H1 (cell line): ENCODE measurements at regions not wholly inside any gene's neighbourhood (a gene's known extent, or its start where the extent isn't known, plus 50 kb on each side); places are given as distances from the start of the nearest gene placed in this dataset.

Source experiments
- EZH2 ChIP-seq: fragments of 200-600 bp; sonication (generic); IDR thresholded peaks from 2 replicates; pipeline ENCODE4 v1.7.1; 2012; ENCODE audit warnings: low read depth, mild to moderate bottlenecking, moderate library complexity, low read length, inconsistent platforms; ENCODE audit not compliant: severe bottlenecking
- TF ChIP-seq, protein P1 (sequence below): fragments of 300-600 bp; sonication (generic); IDR thresholded peaks from 2 replicates; pipeline ENCODE4 v1.7.1; 2012; ENCODE audit warnings: low read length, moderate library complexity, mild to moderate bottlenecking, inconsistent platforms; ENCODE audit not compliant: insufficient replicate concordance

DNA sequence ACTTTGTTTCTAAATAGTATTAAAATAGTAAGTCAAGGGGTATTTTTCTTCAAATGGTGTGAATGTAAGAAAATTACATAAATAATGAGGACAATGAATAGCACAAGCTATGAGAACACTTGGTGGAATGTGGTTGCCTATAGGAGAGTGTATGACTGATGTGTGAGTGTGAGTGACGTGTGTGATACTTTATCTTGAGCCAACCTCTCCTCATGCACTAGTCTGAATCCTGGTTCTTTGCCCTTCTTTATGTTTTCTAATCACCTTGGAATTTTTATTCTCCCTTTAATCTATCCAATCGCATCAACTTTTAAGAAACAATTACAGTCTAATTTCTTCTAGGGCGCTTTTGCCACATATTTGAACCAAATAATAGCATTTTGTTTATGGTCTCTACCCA lies 98.2 kb downstream of the YIPF7 start (continued):
- TF ChIP-seq, protein P1, sequence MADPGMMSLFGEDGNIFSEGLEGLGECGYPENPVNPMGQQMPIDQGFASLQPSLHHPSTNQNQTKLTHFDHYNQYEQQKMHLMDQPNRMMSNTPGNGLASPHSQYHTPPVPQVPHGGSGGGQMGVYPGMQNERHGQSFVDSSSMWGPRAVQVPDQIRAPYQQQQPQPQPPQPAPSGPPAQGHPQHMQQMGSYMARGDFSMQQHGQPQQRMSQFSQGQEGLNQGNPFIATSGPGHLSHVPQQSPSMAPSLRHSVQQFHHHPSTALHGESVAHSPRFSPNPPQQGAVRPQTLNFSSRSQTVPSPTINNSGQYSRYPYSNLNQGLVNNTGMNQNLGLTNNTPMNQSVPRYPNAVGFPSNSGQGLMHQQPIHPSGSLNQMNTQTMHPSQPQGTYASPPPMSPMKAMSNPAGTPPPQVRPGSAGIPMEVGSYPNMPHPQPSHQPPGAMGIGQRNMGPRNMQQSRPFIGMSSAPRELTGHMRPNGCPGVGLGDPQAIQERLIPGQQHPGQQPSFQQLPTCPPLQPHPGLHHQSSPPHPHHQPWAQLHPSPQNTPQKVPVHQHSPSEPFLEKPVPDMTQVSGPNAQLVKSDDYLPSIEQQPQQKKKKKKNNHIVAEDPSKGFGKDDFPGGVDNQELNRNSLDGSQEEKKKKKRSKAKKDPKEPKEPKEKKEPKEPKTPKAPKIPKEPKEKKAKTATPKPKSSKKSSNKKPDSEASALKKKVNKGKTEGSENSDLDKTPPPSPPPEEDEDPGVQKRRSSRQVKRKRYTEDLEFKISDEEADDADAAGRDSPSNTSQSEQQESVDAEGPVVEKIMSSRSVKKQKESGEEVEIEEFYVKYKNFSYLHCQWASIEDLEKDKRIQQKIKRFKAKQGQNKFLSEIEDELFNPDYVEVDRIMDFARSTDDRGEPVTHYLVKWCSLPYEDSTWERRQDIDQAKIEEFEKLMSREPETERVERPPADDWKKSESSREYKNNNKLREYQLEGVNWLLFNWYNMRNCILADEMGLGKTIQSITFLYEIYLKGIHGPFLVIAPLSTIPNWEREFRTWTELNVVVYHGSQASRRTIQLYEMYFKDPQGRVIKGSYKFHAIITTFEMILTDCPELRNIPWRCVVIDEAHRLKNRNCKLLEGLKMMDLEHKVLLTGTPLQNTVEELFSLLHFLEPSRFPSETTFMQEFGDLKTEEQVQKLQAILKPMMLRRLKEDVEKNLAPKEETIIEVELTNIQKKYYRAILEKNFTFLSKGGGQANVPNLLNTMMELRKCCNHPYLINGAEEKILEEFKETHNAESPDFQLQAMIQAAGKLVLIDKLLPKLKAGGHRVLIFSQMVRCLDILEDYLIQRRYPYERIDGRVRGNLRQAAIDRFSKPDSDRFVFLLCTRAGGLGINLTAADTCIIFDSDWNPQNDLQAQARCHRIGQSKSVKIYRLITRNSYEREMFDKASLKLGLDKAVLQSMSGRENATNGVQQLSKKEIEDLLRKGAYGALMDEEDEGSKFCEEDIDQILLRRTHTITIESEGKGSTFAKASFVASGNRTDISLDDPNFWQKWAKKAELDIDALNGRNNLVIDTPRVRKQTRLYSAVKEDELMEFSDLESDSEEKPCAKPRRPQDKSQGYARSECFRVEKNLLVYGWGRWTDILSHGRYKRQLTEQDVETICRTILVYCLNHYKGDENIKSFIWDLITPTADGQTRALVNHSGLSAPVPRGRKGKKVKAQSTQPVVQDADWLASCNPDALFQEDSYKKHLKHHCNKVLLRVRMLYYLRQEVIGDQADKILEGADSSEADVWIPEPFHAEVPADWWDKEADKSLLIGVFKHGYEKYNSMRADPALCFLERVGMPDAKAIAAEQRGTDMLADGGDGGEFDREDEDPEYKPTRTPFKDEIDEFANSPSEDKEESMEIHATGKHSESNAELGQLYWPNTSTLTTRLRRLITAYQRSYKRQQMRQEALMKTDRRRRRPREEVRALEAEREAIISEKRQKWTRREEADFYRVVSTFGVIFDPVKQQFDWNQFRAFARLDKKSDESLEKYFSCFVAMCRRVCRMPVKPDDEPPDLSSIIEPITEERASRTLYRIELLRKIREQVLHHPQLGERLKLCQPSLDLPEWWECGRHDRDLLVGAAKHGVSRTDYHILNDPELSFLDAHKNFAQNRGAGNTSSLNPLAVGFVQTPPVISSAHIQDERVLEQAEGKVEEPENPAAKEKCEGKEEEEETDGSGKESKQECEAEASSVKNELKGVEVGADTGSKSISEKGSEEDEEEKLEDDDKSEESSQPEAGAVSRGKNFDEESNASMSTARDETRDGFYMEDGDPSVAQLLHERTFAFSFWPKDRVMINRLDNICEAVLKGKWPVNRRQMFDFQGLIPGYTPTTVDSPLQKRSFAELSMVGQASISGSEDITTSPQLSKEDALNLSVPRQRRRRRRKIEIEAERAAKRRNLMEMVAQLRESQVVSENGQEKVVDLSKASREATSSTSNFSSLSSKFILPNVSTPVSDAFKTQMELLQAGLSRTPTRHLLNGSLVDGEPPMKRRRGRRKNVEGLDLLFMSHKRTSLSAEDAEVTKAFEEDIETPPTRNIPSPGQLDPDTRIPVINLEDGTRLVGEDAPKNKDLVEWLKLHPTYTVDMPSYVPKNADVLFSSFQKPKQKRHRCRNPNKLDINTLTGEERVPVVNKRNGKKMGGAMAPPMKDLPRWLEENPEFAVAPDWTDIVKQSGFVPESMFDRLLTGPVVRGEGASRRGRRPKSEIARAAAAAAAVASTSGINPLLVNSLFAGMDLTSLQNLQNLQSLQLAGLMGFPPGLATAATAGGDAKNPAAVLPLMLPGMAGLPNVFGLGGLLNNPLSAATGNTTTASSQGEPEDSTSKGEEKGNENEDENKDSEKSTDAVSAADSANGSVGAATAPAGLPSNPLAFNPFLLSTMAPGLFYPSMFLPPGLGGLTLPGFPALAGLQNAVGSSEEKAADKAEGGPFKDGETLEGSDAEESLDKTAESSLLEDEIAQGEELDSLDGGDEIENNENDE, result no peak
- TF ChIP-seq EZH2, result no peak
- TF ChIP-seq, all 59 proteins: peak for 0
